ENCODE measurements at regions not wholly inside any gene's neighbourhood (a gene's known extent, or its start where the extent isn't known, plus 50 kb on each side); places are given as distances from the start of the nearest gene placed in this dataset.

GRCh38 chr2:200736646-200737274, 75.0 kb upstream of the BZW1 start:
- no peak for TF ChIP-seq CTCF (IDR thresholded peaks at IDR 0.05; ENCODE audit: low read depth, low read length, missing control alignments)
- H3K4me3 ChIP-seq (replicated peaks; ENCODE audit: low read depth, low read length), result no peak overlapping the region
- DNase-seq (ENCODE audit: extremely low read depth, low read depth), result no peak

GRCh38 chr2:200737585-200737984, 74.1 kb upstream of the BZW1 start:
- no peak for TF ChIP-seq CTCF (IDR thresholded peaks at IDR 0.05; ENCODE audit: low read depth, low read length, missing control alignments)
- no peak overlapping the region for H3K4me3 ChIP-seq (replicated peaks; ENCODE audit: low read depth, low read length)
- no peak for DNase-seq (ENCODE audit: extremely low read depth, low read depth)

- DNase-seq (ENCODE audit: extremely low read depth, low read depth), result no peak
- TF ChIP-seq CTCF (IDR thresholded peaks at IDR 0.05; ENCODE audit: low read depth, low read length, missing control alignments), result no peak
- no peak overlapping the region for H3K4me3 ChIP-seq (replicated peaks; ENCODE audit: low read depth, low read length)
Measured at GRCh38 chr2:200738590-200738989, 73.1 kb upstream of the BZW1 start.

- no peak for DNase-seq (ENCODE audit: extremely low read depth, low read depth)
- TF ChIP-seq CTCF (IDR thresholded peaks at IDR 0.05; ENCODE audit: low read depth, low read length, missing control alignments), result no peak
- H3K4me3 ChIP-seq (replicated peaks; ENCODE audit: low read depth, low read length), result no peak overlapping the region
Measured at GRCh38 chr2:200740907-200741306, 70.8 kb upstream of the BZW1 start.

- H3K4me3 ChIP-seq (replicated peaks; ENCODE audit: low read depth, low read length), result no peak overlapping the region
- TF ChIP-seq CTCF (IDR thresholded peaks at IDR 0.05; ENCODE audit: low read depth, low read length, missing control alignments), result no peak
- no peak for DNase-seq (ENCODE audit: extremely low read depth, low read depth)
Measured at GRCh38 chr2:200741468-200742202, 70.1 kb upstream of the BZW1 start.

GRCh38 chr2:200742426-200742825, 69.3 kb upstream of the BZW1 start:
- DNase-seq (ENCODE audit: extremely low read depth, low read depth), result no peak
- TF ChIP-seq CTCF (IDR thresholded peaks at IDR 0.05; ENCODE audit: low read depth, low read length, missing control alignments), result no peak
- H3K4me3 ChIP-seq (replicated peaks; ENCODE audit: low read depth, low read length), result no peak overlapping the region

All from HFF-Myc (cell line).